ENCODE measurements at regions not wholly inside any gene's neighbourhood (a gene's known extent, or its start where the extent isn't known, plus 50 kb on each side); places are given as distances from the start of the nearest gene placed in this dataset.

DNA sequence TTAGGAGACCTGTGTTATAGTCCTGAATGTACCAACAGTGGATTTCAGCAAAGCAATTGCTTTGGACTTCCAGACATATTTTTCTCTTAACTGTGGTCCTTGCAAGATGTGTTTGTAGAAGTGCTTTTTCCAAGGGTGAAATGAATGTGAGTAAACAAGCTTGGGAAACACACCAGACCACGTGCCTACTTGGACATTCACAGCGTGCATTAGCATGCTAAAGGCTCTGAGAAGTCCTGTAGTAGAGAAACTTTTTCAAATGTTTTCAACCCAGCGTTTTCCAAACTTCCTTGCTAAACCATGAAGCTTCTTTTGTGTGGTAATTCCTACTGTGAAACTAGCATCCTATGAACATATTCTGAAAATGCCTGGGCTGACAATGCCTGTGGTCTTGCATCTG lies 91.2 kb upstream of the DBX1 start:
- TF ChIP-seq, protein P1, sequence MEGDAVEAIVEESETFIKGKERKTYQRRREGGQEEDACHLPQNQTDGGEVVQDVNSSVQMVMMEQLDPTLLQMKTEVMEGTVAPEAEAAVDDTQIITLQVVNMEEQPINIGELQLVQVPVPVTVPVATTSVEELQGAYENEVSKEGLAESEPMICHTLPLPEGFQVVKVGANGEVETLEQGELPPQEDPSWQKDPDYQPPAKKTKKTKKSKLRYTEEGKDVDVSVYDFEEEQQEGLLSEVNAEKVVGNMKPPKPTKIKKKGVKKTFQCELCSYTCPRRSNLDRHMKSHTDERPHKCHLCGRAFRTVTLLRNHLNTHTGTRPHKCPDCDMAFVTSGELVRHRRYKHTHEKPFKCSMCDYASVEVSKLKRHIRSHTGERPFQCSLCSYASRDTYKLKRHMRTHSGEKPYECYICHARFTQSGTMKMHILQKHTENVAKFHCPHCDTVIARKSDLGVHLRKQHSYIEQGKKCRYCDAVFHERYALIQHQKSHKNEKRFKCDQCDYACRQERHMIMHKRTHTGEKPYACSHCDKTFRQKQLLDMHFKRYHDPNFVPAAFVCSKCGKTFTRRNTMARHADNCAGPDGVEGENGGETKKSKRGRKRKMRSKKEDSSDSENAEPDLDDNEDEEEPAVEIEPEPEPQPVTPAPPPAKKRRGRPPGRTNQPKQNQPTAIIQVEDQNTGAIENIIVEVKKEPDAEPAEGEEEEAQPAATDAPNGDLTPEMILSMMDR (conservative IDR thresholded peaks at IDR 0.05; ENCODE audit: low read depth, low read length), result no peak
- no peak for TF ChIP-seq EZH2 (IDR thresholded peaks at IDR 0.05; ENCODE audit: low read length, unreplicated experiment)
